Keratinocyte (primary cell): ENCODE measurements at regions not wholly inside any gene's neighbourhood (a gene's known extent, or its start where the extent isn't known, plus 50 kb on each side); places are given as distances from the start of the nearest gene placed in this dataset.

Experiments
- DNase-seq: peaks from one replicate; pipeline ENCODE4 v3.0.0-alpha.2; 2011; ENCODE audit warnings: low read depth, missing footprints, low spot score
- FAIRE-seq: peaks from 2 replicates; lab custom pipeline; 2011; peaks lifted over from hg19 to GRCh38; lab: Jason Lieb, UNC
- H2AFZ ChIP-seq: 2 replicates; pipeline ENCODE4 v1.6.0; 2012; ENCODE audit warnings: low read length, control low read depth, inconsistent platforms; ENCODE audit not compliant: control insufficient read depth
- H3K27ac ChIP-seq: 2 replicates; pipeline ENCODE4 v1.5.1; 2011; ENCODE audit warnings: low read length; ENCODE audit not compliant: control insufficient read depth, insufficient read depth
- H3K27me3 ChIP-seq: 3 replicates; pipeline ENCODE4 v1.6.0; 2011; ENCODE audit warnings: low read length; ENCODE audit not compliant: control insufficient read depth, insufficient read depth; ENCODE audit errors: extremely low read depth
- H3K36me3 ChIP-seq, 2 experiments: 2 replicates in 1 of 2; 3 replicates in 1 of 2; pipeline ENCODE4 v1.5.1; 2011; ENCODE audit warnings: low read length in 2 of 2, mild to moderate bottlenecking in 1 of 2; ENCODE audit not compliant: control insufficient read depth in 2 of 2, insufficient read depth in 2 of 2; ENCODE audit errors: extremely low read depth in 1 of 2
- H3K4me1 ChIP-seq: 3 replicates; pipeline ENCODE4 v1.5.1; 2011; ENCODE audit warnings: low read length; ENCODE audit not compliant: control insufficient read depth, insufficient read depth; ENCODE audit errors: extremely low read depth
- H3K4me2 ChIP-seq: 3 replicates; pipeline ENCODE4 v1.6.0; 2011; ENCODE audit warnings: low read depth, low read length; ENCODE audit not compliant: control insufficient read depth, insufficient read depth; ENCODE audit errors: extremely low read depth
- H3K4me3 ChIP-seq, 3 experiments: fragments of 200-600 bp in 1 of 3; sonication (generic) in 1 of 3; 2 replicates in 2 of 3; 3 replicates in 1 of 3; pipeline ENCODE4 v1.5.1; 2011 to 2016; ENCODE audit warnings: low read length in 3 of 3, mild to moderate bottlenecking in 3 of 3, control low read depth in 2 of 3, inconsistent platforms in 1 of 3, low read depth in 1 of 3, mixed read lengths in 1 of 3, mixed run types in 1 of 3, moderate library complexity in 1 of 3; ENCODE audit not compliant: control insufficient read depth in 2 of 3, insufficient read depth in 2 of 3; ENCODE audit errors: extremely low read depth in 1 of 3
- H3K79me2 ChIP-seq: 2 replicates; pipeline ENCODE4 v1.6.0; 2012; ENCODE audit warnings: low read length; ENCODE audit not compliant: control insufficient read depth, insufficient read depth
- H3K9ac ChIP-seq: 3 replicates; pipeline ENCODE4 v1.6.0; 2011; ENCODE audit warnings: low read length; ENCODE audit not compliant: control insufficient read depth, insufficient read depth; ENCODE audit errors: extremely low read depth
- H3K9me1 ChIP-seq: 3 replicates; pipeline ENCODE4 v1.6.0; 2011; ENCODE audit warnings: low read length; ENCODE audit not compliant: control insufficient read depth, insufficient read depth; ENCODE audit errors: extremely low read depth
- H3K9me3 ChIP-seq: 2 replicates; pipeline ENCODE4 v1.5.1; 2012; ENCODE audit warnings: low read depth, low read length; ENCODE audit not compliant: control insufficient read depth
- H4K20me1 ChIP-seq: 3 replicates; pipeline ENCODE4 v1.6.0; 2011; ENCODE audit warnings: low read length; ENCODE audit not compliant: control insufficient read depth, insufficient read depth; ENCODE audit errors: extremely low read depth
- CTCF ChIP-seq, 3 experiments: IDR thresholded peaks in 1 of 3; conservative IDR thresholded peaks in 1 of 3; optimal IDR thresholded peaks in 1 of 3; 2 replicates in 2 of 3; 3 replicates in 1 of 3; pipeline versions ENCODE3 to v1.5.1; 2011; ENCODE audit warnings: low read length in 3 of 3, mild to moderate bottlenecking in 3 of 3, moderate library complexity in 2 of 3, control low read depth in 1 of 3, inconsistent platforms in 1 of 3; ENCODE audit not compliant: insufficient read depth in 2 of 3; ENCODE audit errors: extremely low read depth in 1 of 3
- EZH2 ChIP-seq: IDR thresholded peaks from one replicate; pipeline ENCODE4 v1.6.1; 2012; ENCODE audit warnings: inconsistent platforms, mild to moderate bottlenecking, low read length, moderate library complexity
- dilution Hi-C: fragments of 300-500 bp; cut with MboI; formaldehyde crosslinking; loops from one replicate; pipeline ENCODE4 v1.7.0; 2020; ENCODE audit warnings: low sequenced_read_pairs; ENCODE audit not compliant: extremely low pct_ligation_motif_present

GRCh38 chr11:115942011-115942410 is 437.8 kb upstream of the CADM1 start:
- peak overlapping the region; percentile 24 for H3K4me2 ChIP-seq
- no peak overlapping the region for H3K4me3 ChIP-seq
- no peaks in the 10 kb centered on the region for H3K79me2 ChIP-seq
- no peaks in the 10 kb centered on the region for H3K27me3 ChIP-seq
- H3K9me3 ChIP-seq = no peaks in the 10 kb centered on the region
- DNase-seq (no peak), FAIRE-seq (no peak)
- H4K20me1 ChIP-seq = no peaks in the 10 kb centered on the region
- no peaks in the 10 kb centered on the region for H3K9me1 ChIP-seq
- dilution Hi-C loops = no loop called here
- H2AFZ ChIP-seq = no peak overlapping the region
- no peaks in the 10 kb centered on the region for H3K36me3 ChIP-seq
- H3K27ac ChIP-seq = peak overlapping the region; percentile 76
- H3K4me1 ChIP-seq = peaks cover 3% of the 10 kb centered on the region
- H3K9ac ChIP-seq = peak overlapping the region; percentile 19
- TF ChIP-seq EZH2 = no peak
- no peak for TF ChIP-seq CTCF (optimal IDR thresholded peaks at IDR 0.05 in 1 of 3, IDR thresholded peaks at IDR 0.05 in 1 of 3, conservative IDR thresholded peaks at IDR 0.05 in 1 of 3; ENCODE audit: extremely low read depth in 1 of 3, insufficient read depth in 2 of 3, low read length in 3 of 3)

DNA sequence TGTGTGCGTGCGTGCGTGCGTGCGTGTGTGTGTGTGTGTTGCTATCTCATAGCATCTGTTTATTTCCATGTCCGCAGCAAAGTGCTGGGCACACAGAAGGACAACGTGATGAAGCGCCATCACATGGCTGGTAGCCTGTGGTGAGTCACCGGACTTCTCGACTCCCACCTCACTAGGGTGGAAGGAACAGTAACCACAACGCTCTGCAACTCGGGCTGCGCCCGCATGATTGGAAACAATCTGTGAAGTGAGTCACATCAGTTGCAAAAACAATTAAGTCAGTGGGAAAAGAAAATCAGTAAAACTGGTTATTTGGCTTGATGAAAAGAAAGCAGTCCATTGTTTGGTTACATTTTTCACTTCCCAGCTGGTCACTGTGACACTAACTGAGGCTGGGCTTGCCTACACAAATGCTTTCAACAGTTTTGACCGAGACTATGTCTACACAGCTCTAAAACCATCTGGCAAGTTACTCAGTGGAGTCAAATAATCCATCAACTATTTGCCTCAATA is 437.3 kb upstream of the CADM1 start:
- Histone ChIP-seq H3K4me2 (peak overlapping the region; percentile 24), H4K20me1 (no peaks in the 10 kb centered on the region), H3K9me3 (no peaks in the 10 kb centered on the region), H3K9ac (peak overlapping the region; percentile 19), H3K27ac (peak overlapping the region; percentile 76), H3K36me3 (no peaks in the 10 kb centered on the region), H3K4me3 (no peak overlapping the region), H2AFZ (no peak overlapping the region), H3K79me2 (no peaks in the 10 kb centered on the region), H3K27me3 (no peaks in the 10 kb centered on the region), H3K9me1 (no peaks in the 10 kb centered on the region), H3K4me1 (peaks cover 3% of the 10 kb centered on the region)
- dilution Hi-C loops = no loop called here
- no peak for TF ChIP-seq EZH2
- peak in 1 of 3 experiments; percentile 30 for TF ChIP-seq CTCF (optimal IDR thresholded peaks at IDR 0.05 in 1 of 3, IDR thresholded peaks at IDR 0.05 in 1 of 3, conservative IDR thresholded peaks at IDR 0.05 in 1 of 3; ENCODE audit: extremely low read depth in 1 of 3, insufficient read depth in 2 of 3, low read length in 3 of 3)
- DNase-seq (peak; percentile 26), FAIRE-seq (peak; percentile 52)
